Right lobe of liver (tissue), 4 donors: ENCODE measurements at regions not wholly inside any gene's neighbourhood (a gene's known extent, or its start where the extent isn't known, plus 50 kb on each side); places are given as distances from the start of the nearest gene placed in this dataset.

Experiments used
- POLR2A ChIP-seq: fragments of 450-650 bp; IDR thresholded peaks from one replicate; pipeline ENCODE4 v1.6.1; 2017; ENCODE audit warnings: antibody characterized with exemption, mild to moderate bottlenecking
- TF ChIP-seq, protein P1 (sequence below), 4 donors: fragments of 200-600 bp in 3 of 4; fragments of 450-650 bp in 1 of 4; IDR thresholded peaks; one replicate each; pipeline versions ENCODE4 v1.5.1 to v1.8.0; 2016 to 2022; ENCODE audit warnings: antibody characterized with exemption in 4 of 4, mild to moderate bottlenecking in 2 of 4
- donor health status: DM: no; HTN: no; CAD: no.
- donor health status: DM: no; HTN: no; CAD: no.
- donor health status: DM: no; HTN: yes; CAD: no.

DNA sequence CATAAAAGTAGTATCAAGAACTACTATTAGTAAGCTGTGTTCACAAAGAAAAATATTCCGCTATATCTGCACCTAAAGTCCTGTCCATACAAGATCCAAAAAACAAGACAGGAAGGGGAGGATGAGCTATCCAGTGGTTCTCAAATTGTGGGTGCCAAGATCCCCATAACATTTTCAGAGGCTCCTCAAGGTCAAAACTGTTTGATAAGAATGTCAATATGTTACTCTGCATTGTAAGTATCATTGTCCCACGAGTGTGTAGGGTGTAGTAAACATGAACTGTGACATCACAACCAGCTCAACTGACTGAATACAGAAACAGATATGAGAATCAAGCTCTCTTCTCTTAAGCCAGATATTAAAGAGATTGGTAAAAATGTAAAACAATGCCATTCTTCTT lies 81.9 kb upstream of the HIVEP1 start:
- TF ChIP-seq, protein P1, sequence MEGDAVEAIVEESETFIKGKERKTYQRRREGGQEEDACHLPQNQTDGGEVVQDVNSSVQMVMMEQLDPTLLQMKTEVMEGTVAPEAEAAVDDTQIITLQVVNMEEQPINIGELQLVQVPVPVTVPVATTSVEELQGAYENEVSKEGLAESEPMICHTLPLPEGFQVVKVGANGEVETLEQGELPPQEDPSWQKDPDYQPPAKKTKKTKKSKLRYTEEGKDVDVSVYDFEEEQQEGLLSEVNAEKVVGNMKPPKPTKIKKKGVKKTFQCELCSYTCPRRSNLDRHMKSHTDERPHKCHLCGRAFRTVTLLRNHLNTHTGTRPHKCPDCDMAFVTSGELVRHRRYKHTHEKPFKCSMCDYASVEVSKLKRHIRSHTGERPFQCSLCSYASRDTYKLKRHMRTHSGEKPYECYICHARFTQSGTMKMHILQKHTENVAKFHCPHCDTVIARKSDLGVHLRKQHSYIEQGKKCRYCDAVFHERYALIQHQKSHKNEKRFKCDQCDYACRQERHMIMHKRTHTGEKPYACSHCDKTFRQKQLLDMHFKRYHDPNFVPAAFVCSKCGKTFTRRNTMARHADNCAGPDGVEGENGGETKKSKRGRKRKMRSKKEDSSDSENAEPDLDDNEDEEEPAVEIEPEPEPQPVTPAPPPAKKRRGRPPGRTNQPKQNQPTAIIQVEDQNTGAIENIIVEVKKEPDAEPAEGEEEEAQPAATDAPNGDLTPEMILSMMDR (IDR thresholded peaks at IDR 0.05), result no peak
- TF ChIP-seq POLR2A, result no peak
